HG02610 (cell line): ENCODE measurements at regions not wholly inside any gene's neighbourhood (a gene's known extent, or its start where the extent isn't known, plus 50 kb on each side); places are given as distances from the start of the nearest gene placed in this dataset.
"Not testable (repeated sequence)": the region's sequence is repeated elsewhere in the genome, so short reads cannot be mapped to it uniquely, and the experiment has no call there.

ENCODE experiments used
- ATAC-seq: cut with Tn5 transposase; IDR thresholded peaks from one replicate; pipeline ENCODE4 v1.9.1; 2021; ENCODE audit warnings: mild to moderate bottlenecking, moderate library complexity; ENCODE audit not compliant: unreplicated experiment

GRCh38 chr4:100907465-100908454 is 389.9 kb upstream of the EMCN start:
- no peak for ATAC-seq

GRCh38 chr4:100906973-100907372 is 389.2 kb upstream of the EMCN start:
- ATAC-seq, result no peak

DNA sequence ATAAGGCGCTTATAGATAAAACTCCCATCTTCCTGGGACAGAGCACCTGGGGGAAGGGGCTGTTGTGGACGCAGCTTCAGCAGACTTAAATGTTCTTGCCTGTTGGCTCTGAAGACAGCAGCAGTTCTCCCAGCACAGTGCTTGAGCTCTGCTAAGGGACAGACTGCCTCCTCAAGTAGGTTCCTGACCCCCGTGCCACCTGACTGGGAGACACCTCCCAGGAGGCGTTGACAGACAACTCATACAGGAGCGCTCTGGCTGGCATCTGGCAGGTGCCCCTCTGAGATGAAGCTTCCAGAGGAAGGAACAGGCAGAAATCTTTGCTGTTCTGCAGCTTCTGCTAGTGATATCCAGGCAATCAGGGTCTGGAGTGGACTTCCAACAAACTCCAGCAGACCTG is 383.1 kb upstream of the EMCN start:
- ATAC-seq, result not testable (repeated sequence)

GRCh38 chr4:100900134-100900533 is 382.3 kb upstream of the EMCN start:
- no peak for ATAC-seq

- no peak for ATAC-seq
Observed at GRCh38 chr4:100898844-100899243, 381.0 kb upstream of the EMCN start.

GRCh38 chr4:100895556-100896197 is 377.9 kb upstream of the EMCN start:
- ATAC-seq, result peak; percentile 85

- no peak for ATAC-seq
Observed at GRCh38 chr4:100894339-100894870, 376.6 kb upstream of the EMCN start.

- no peak for ATAC-seq
Observed at GRCh38 chr4:100891808-100892207, 374.0 kb upstream of the EMCN start.

GRCh38 chr4:100889898-100890297 is 372.1 kb upstream of the EMCN start:
- no peak for ATAC-seq

DNA sequence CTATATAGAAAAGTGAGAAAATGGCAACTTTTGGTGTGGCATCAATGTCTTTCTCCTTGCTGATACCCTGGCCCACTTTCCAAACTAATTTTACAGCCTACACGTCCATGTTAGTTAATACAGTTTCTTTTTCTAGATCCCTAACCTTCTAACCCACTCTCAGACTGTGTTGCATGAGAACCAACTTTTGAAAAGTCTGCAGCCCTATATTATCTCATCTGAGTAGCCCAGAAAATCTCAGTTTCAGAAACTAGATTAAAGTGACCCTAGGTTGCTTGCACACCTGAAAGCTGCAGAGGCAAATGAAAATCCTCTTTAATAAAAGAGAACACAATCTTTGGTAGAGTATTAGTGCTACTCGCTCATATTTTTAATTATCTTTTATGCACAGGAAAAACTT is 371.6 kb upstream of the EMCN start:
- no peak for ATAC-seq

DNA sequence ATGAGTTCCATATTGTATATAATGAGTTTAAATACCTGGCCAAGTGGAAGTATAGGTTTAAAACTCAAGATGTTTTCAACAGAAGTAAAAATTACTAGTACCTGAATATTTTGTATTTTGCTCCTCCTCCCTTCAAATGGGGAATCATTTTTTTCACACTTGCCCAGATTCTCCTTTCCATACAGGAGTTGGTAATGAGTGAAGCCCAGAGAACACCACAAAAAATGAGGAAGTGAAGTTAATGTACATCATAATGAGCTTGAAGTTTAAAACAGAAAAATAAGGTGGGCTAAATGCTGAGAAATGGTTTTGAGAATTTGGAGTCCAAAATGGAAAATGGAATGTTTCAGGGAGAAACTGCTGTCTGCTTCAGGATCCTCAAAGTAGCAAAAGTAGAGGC is 364.8 kb upstream of the EMCN start:
- ATAC-seq, result no peak

- no peak for ATAC-seq
Observed at GRCh38 chr4:100881283-100881682, 363.5 kb upstream of the EMCN start.

DNA sequence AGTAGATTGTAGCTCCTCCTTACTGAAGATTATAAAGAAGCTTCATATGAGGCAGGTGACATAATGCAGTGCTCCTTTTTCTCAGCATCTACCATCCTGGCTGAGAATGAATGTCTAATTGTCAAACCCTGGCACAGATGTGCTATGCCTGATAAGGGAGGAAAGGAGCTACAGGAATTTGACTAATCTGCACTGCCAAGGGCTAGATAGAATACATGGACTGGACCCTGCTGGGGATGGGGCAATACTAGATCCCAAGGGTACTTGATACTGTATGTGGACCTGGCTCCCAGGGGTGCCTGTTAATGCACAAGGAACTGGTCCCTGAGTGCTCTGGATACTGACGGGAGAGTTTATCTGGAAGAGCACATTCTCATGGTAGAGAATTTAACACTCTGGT is 362.2 kb upstream of the EMCN start:
- no peak for ATAC-seq

DNA sequence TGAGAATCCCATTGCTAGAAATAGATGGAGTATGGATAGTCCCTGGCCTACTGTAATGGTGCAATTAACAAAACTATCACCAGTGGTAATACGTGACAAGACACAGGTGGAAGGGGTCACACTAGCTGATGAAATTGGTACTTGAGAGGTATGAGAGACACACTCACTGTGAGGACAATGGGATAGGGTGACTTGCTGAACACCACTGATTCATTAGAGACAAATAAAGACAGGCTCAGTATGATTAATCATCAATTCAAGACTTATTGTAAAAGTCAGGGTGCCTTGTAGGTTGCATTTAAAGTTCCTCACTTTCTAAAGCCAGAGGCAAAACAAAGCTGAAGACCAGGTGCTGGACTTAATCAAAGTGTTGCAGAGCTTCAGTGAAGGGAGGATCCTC is 361.6 kb upstream of the EMCN start:
- ATAC-seq, result no peak

DNA sequence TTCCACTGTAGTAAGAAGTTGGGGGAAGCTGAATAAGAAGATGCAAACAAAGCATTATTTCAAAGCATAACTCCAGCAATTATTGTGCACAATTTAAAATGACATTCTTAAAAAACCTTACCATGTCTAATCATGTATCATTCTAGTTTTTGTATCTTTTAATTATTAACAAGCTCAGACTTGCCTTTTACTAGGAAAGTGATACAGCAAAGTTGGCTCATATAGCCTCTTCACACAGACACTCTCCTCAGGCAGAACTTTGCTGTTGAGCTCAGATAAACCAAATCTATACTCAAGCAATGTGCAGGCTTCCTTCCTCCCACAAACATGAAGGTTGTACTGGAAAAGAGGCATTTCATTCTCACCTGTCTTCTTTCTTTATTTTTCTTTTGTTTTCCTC is 358.7 kb upstream of the EMCN start:
- no peak for ATAC-seq

GRCh38 chr4:100875296-100876068 is 357.7 kb upstream of the EMCN start:
- ATAC-seq, result no peak

DNA sequence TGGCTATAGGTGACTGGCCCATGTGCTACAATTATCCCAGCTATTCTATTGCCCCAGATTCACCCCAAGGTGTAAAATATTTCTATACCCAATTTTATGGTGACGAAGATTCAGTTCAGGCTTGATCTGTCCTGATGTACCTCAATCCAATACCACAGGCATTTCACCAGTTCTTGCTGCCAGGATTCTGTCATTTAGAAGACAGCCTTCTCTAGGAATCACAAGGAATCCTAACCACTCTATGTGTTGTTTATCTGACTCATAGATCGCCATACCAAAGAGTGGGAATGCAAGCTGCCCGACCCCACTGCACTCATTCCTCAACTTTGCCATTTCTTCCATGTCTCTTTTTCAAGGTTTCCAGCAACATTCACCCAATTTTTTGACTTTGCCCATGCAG is 355.0 kb upstream of the EMCN start:
- ATAC-seq, result no peak

DNA sequence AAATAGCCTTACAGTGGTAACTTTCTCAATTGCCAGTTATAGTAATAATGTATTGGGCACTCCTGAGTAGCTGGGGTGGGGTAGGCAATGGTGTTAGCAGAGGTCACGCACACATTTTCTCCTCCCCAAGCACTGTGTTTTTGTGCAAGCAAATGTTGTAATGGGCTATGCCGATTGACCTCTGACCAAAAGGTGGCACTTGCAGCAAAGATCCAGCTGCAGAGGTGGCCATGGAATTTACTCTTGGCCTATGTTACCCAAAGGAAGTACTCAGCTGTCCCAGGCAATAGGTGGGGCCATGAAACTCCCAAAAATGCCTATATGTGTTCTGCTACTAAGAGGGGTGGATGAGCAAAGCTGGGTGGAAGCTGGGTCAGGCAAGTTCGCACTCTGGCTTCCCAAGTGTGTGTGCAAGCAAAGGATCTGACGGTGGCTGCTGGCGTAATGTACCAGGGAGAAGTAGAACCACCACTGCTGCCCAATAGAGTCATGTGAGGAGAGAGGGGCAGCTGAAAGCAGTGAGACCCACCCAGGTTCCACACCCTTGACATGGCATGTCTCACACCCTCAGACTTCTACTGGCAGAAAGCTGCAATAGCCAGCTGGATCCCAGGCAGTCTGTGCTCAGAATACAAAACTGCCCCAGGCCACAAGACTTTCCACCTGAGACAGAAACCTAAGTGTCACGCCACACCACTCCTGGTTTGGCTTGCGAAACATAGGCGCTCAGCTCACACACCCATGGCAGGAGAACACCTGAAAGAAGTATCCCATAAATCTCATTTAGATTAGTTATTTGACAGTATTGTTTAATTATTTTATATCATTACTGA is 353.3 kb upstream of the EMCN start:
- ATAC-seq, result no peak

DNA sequence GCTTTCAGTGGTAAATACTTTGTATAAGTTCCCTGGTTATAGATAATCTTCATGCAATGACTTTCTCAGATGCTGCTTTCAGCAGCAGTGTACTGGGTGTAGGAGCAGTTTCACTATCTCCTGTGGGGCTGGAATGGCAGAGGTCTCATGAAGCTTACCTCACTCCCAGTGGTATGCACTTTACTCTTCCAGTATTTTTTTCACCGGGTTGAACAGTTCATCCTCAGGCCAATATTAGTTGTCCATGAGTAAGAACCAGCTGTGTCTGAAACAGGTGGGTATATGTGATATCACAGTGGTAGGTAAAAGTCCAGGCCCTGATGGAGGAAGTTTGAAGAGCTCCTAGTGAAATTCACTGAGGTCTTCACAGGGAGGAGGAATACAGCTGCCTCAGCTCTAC is 351.5 kb upstream of the EMCN start:
- no peak for ATAC-seq

GRCh38 chr4:100868281-100868680 is 350.5 kb upstream of the EMCN start:
- not testable (repeated sequence) for ATAC-seq
